ENCODE measurements at regions not wholly inside any gene's neighbourhood (a gene's known extent, or its start where the extent isn't known, plus 50 kb on each side); places are given as distances from the start of the nearest gene placed in this dataset.
"Not testable (repeated sequence)": the region's sequence is repeated elsewhere in the genome, so short reads cannot be mapped to it uniquely, and the experiment has no call there.

GRCh38 chr4:110850461-110851442 lies 227.9 kb upstream of the PITX2 start:
- DNase-seq: no peak

- DNase-seq: no peak
These were observed 229.1 kb upstream of the PITX2 start for GRCh38 chr4:110851989-110852388.

GRCh38 chr4:110852793-110853192 lies 229.9 kb upstream of the PITX2 start:
- no peak for DNase-seq

- DNase-seq: no peak
These were observed 230.4 kb upstream of the PITX2 start for GRCh38 chr4:110853242-110853641.

GRCh38 chr4:110854021-110854678 lies 231.3 kb upstream of the PITX2 start:
- no peak for DNase-seq

- DNase-seq: no peak
These were observed 237.2 kb upstream of the PITX2 start for GRCh38 chr4:110860125-110860524.

- DNase-seq: no peak
These were observed 238.0 kb upstream of the PITX2 start for GRCh38 chr4:110860901-110861300.

GRCh38 chr4:110865611-110866259 lies 242.9 kb upstream of the PITX2 start:
- no peak for DNase-seq

GRCh38 chr4:110867251-110867960 lies 244.5 kb upstream of the PITX2 start:
- DNase-seq: no peak

GRCh38 chr4:110867981-110868720 lies 245.3 kb upstream of the PITX2 start:
- DNase-seq: no peak

GRCh38 chr4:110869114-110869513 lies 246.2 kb upstream of the PITX2 start:
- DNase-seq: no peak

GRCh38 chr4:110869862-110870572 lies 247.1 kb upstream of the PITX2 start:
- DNase-seq: no peak

GRCh38 chr4:110876214-110876613 lies 253.3 kb upstream of the PITX2 start:
- not testable (repeated sequence) for DNase-seq

GRCh38 chr4:110876866-110877265 lies 254.0 kb upstream of the PITX2 start:
- no peak for DNase-seq

GRCh38 chr4:110877778-110878370 lies 255.0 kb upstream of the PITX2 start:
- no peak for DNase-seq

- no peak for DNase-seq
These were observed 255.5 kb upstream of the PITX2 start for GRCh38 chr4:110878413-110878812.

GRCh38 chr4:110878956-110879355 lies 256.1 kb upstream of the PITX2 start:
- DNase-seq: no peak

GRCh38 chr4:110886270-110886669 lies 263.4 kb upstream of the PITX2 start:
- no peak for DNase-seq

- DNase-seq: no peak
These were observed 264.0 kb upstream of the PITX2 start for GRCh38 chr4:110886856-110887255.

- no peak for DNase-seq
These were observed 274.9 kb upstream of the PITX2 start for GRCh38 chr4:110897784-110898183.

GRCh38 chr4:110898290-110898689 lies 275.4 kb upstream of the PITX2 start:
- no peak for DNase-seq
